HL-60 (cell line): ENCODE measurements at regions not wholly inside any gene's neighbourhood (a gene's known extent, or its start where the extent isn't known, plus 50 kb on each side); places are given as distances from the start of the nearest gene placed in this dataset.

Experiments used
- DNase-seq, 2 experiments: peaks; one replicate each; pipeline ENCODE4 v3.0.0-alpha.2; 2010 to 2020; ENCODE audit warnings: low read depth in 1 of 2, low spot score in 1 of 2
- H3K27ac ChIP-seq: fragments of 250-450 bp; sonication (Bioruptor Pico); replicated peaks from 2 replicates; pipeline ENCODE4 v1.5.1; 2020; ENCODE audit warnings: mild to moderate bottlenecking, moderate library complexity
- H3K27me3 ChIP-seq: fragments of 250-450 bp; sonication (Bioruptor Pico); 2 replicates; pipeline ENCODE4 v1.5.1; 2021; ENCODE audit warnings: mild to moderate bottlenecking, moderate library complexity; ENCODE audit not compliant: insufficient read depth, poor library complexity, severe bottlenecking
- H3K4me3 ChIP-seq: replicated peaks from 2 replicates; pipeline ENCODE4 v1.5.1; 2011; ENCODE audit warnings: mild to moderate bottlenecking, control low read depth, low read length; ENCODE audit not compliant: insufficient read depth
- CTCF ChIP-seq: IDR thresholded peaks from one replicate; pipeline ENCODE4 v1.5.1; 2011; ENCODE audit warnings: low read length, control low read depth, inconsistent platforms; ENCODE audit not compliant: insufficient read depth
- GABPA ChIP-seq: IDR thresholded peaks from 2 replicates; pipeline ENCODE4 v1.6.1; 2012; ENCODE audit warnings: low read depth
- POLR2AphosphoS5 ChIP-seq: IDR thresholded peaks from 2 replicates; pipeline ENCODE4 v1.6.1; 2012; ENCODE audit warnings: low read depth
- SPI1 ChIP-seq: IDR thresholded peaks from 2 replicates; pipeline ENCODE4 v1.6.1; 2012; ENCODE audit warnings: low read depth, mild to moderate bottlenecking, borderline replicate concordance
- TF ChIP-seq, protein P1 (sequence below): IDR thresholded peaks from 2 replicates; pipeline ENCODE4 v1.6.1; 2012; ENCODE audit warnings: low read depth; ENCODE audit not compliant: insufficient replicate concordance

GRCh38 chr6:18976091-18976490 is 588.9 kb downstream of the RNF144B start:
- Histone ChIP-seq H3K27me3 (no peaks in the 10 kb centered on the region), H3K4me3 (no peak overlapping the region), H3K27ac (no peak overlapping the region)
- no peak for DNase-seq
- TF ChIP-seq CTCF (no peak), POLR2AphosphoS5 (no peak), GABPA (no peak), SPI1 (no peak)
- TF ChIP-seq, protein P1, sequence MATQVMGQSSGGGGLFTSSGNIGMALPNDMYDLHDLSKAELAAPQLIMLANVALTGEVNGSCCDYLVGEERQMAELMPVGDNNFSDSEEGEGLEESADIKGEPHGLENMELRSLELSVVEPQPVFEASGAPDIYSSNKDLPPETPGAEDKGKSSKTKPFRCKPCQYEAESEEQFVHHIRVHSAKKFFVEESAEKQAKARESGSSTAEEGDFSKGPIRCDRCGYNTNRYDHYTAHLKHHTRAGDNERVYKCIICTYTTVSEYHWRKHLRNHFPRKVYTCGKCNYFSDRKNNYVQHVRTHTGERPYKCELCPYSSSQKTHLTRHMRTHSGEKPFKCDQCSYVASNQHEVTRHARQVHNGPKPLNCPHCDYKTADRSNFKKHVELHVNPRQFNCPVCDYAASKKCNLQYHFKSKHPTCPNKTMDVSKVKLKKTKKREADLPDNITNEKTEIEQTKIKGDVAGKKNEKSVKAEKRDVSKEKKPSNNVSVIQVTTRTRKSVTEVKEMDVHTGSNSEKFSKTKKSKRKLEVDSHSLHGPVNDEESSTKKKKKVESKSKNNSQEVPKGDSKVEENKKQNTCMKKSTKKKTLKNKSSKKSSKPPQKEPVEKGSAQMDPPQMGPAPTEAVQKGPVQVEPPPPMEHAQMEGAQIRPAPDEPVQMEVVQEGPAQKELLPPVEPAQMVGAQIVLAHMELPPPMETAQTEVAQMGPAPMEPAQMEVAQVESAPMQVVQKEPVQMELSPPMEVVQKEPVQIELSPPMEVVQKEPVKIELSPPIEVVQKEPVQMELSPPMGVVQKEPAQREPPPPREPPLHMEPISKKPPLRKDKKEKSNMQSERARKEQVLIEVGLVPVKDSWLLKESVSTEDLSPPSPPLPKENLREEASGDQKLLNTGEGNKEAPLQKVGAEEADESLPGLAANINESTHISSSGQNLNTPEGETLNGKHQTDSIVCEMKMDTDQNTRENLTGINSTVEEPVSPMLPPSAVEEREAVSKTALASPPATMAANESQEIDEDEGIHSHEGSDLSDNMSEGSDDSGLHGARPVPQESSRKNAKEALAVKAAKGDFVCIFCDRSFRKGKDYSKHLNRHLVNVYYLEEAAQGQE: no peak

GRCh38 chr6:18976966-18977365 is 589.8 kb downstream of the RNF144B start:
- H3K27me3 ChIP-seq: no peaks in the 10 kb centered on the region
- no peak overlapping the region for H3K4me3 ChIP-seq
- no peak overlapping the region for H3K27ac ChIP-seq
- TF ChIP-seq GABPA (no peak), POLR2AphosphoS5 (no peak), SPI1 (no peak), CTCF (no peak)
- TF ChIP-seq, protein P1: no peak
- DNase-seq: no peak

DNA sequence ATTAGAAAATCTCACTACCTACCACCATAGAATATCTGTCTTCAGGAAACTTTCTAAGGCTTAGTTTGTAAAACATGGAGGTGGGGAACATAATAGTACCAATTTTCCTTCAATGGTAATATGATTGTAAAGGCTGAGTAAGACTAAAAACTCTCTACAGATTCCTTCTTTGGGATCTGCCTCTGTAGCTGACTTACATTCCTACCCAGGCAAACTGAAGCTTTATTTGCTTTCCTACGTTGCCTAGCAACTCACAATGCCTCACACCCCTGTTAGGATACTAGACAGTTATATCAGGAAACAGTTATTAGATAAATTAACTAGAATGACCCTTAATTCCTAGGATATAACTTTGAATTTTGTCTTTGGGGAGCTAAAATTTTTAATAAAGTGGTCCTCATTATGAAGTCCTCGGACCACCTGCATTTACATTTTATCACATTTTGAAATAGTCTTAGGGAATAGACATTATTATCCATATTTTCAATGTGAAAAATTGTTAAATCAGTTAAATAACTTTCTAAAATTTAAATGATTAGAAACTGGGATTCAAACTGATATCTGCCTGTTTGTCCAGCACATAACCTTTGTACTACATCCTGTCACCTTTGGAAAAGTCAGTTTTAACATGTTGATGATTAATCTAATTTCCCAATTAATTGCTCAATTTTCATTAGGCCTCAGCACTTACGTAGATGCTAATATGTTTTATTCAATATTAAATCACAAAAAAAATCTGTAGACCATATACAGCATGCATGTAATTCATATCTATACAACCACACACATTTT is 591.4 kb downstream of the RNF144B start:
- no peak for TF ChIP-seq SPI1
- no peak for TF ChIP-seq CTCF
- TF ChIP-seq, protein P1: no peak
- no peak for TF ChIP-seq POLR2AphosphoS5
- TF ChIP-seq GABPA: no peak
- H3K4me3 ChIP-seq: no peak overlapping the region
- H3K27me3 ChIP-seq: no peaks in the 10 kb centered on the region
- DNase-seq: no peak
- no peak overlapping the region for H3K27ac ChIP-seq
